Loucy (cell line): ENCODE measurements at regions not wholly inside any gene's neighbourhood (a gene's known extent, or its start where the extent isn't known, plus 50 kb on each side); places are given as distances from the start of the nearest gene placed in this dataset.

Experiments
- H2AFZ ChIP-seq: fragments of 200-600 bp; sonication (generic); 2 replicates; pipeline ENCODE4 v1.6.0; 2016; ENCODE audit warnings: antibody characterized with exemption, mild to moderate bottlenecking, low read length, moderate library complexity
- H3F3A ChIP-seq: fragments of 200-600 bp; 2 replicates; pipeline ENCODE4 v1.6.0; 2016; ENCODE audit warnings: antibody characterized with exemption, low read depth, mild to moderate bottlenecking
- H3K27me3 ChIP-seq: fragments of 200-600 bp; sonication (generic); 2 replicates; pipeline ENCODE4 v1.6.1; 2014; ENCODE audit warnings: low read length, mild to moderate bottlenecking; ENCODE audit not compliant: insufficient read depth, poor library complexity, severe bottlenecking
- H3K36me3 ChIP-seq: fragments of 200-600 bp; sonication (generic); 2 replicates; pipeline ENCODE4 v1.6.1; 2016; ENCODE audit warnings: low read length; ENCODE audit not compliant: insufficient read depth
- H3K4me1 ChIP-seq: fragments of 200-600 bp; sonication (generic); 2 replicates; pipeline ENCODE4 v1.5.1; 2014; ENCODE audit warnings: low read length, mild to moderate bottlenecking; ENCODE audit not compliant: insufficient read depth, poor library complexity, severe bottlenecking
- H3K4me2 ChIP-seq: fragments of 200-600 bp; sonication (generic); 2 replicates; pipeline ENCODE4 v1.6.0; 2014; ENCODE audit warnings: antibody characterized with exemption, low read length, low read depth, mild to moderate bottlenecking; ENCODE audit not compliant: poor library complexity, severe bottlenecking
- H3K4me3 ChIP-seq: fragments of 200-600 bp; sonication (generic); 2 replicates; pipeline ENCODE4 v1.5.1; 2014; ENCODE audit warnings: low read length, mild to moderate bottlenecking, mixed read lengths; ENCODE audit not compliant: poor library complexity, severe bottlenecking
- H3K79me2 ChIP-seq: fragments of 200-600 bp; sonication (generic); 2 replicates; pipeline ENCODE4 v1.6.1; 2014; ENCODE audit warnings: low read length; ENCODE audit not compliant: insufficient read depth
- H3K9ac ChIP-seq: fragments of 200-600 bp; sonication (generic); 2 replicates; pipeline ENCODE4 v1.6.0; 2014; ENCODE audit warnings: mild to moderate bottlenecking, low read depth, low read length, moderate library complexity; ENCODE audit not compliant: poor library complexity, severe bottlenecking
- H3K9me2 ChIP-seq: fragments of 200-600 bp; sonication (generic); replicated peaks from 2 replicates; pipeline ENCODE4 v1.6.1; 2016; ENCODE audit warnings: low read depth, low read length, mixed read lengths
- H3K9me3 ChIP-seq: fragments of 200-600 bp; sonication (generic); 2 replicates; pipeline ENCODE4 v1.6.1; 2014; ENCODE audit warnings: mild to moderate bottlenecking, antibody characterized with exemption, low read length, low read depth; ENCODE audit not compliant: insufficient read depth
- H4K20me1 ChIP-seq: fragments of 200-600 bp; sonication (generic); 2 replicates; pipeline ENCODE4 v1.6.0; 2014; ENCODE audit warnings: antibody characterized with exemption, low read length, mild to moderate bottlenecking; ENCODE audit not compliant: insufficient read depth, poor library complexity, severe bottlenecking
- CTCF ChIP-seq: fragments of 200-600 bp; sonication (generic); conservative IDR thresholded peaks from 2 replicates; pipeline ENCODE4 v1.5.1; 2014; ENCODE audit warnings: mild to moderate bottlenecking, antibody characterized with exemption, low read length
- EZH2phosphoT487 ChIP-seq: fragments of 200-600 bp; IDR thresholded peaks from 2 replicates; pipeline ENCODE4 v1.6.1; 2018; ENCODE audit warnings: antibody characterized with exemption, mild to moderate bottlenecking, moderate library complexity, borderline replicate concordance

GRCh38 chr5:18712936-18713485, 1078.8 kb downstream of the TAF11L14 start:
- H3K9me3 ChIP-seq: no peaks in the 10 kb centered on the region
- H3K27me3 ChIP-seq: no peaks in the 10 kb centered on the region
- H4K20me1 ChIP-seq: no peaks in the 10 kb centered on the region
- H3F3A ChIP-seq: no peaks in the 10 kb centered on the region
- TF ChIP-seq EZH2phosphoT487 (no peak), CTCF (no peak)
- no peak overlapping the region for H3K4me2 ChIP-seq
- H3K4me3 ChIP-seq: no peak overlapping the region
- no peaks in the 10 kb centered on the region for H3K79me2 ChIP-seq
- H3K9ac ChIP-seq: no peak overlapping the region
- no peaks in the 10 kb centered on the region for H3K9me2 ChIP-seq
- no peaks in the 10 kb centered on the region for H3K36me3 ChIP-seq
- no peaks in the 10 kb centered on the region for H3K4me1 ChIP-seq
- H2AFZ ChIP-seq: no peak overlapping the region

- Histone ChIP-seq H3K4me2 (no peak overlapping the region), H3K9me2 (no peaks in the 10 kb centered on the region), H3F3A (no peaks in the 10 kb centered on the region), H3K4me1 (no peaks in the 10 kb centered on the region), H3K36me3 (no peaks in the 10 kb centered on the region), H3K9ac (no peak overlapping the region), H3K27me3 (no peaks in the 10 kb centered on the region), H4K20me1 (no peaks in the 10 kb centered on the region), H3K9me3 (no peaks in the 10 kb centered on the region), H3K4me3 (no peak overlapping the region), H3K79me2 (no peaks in the 10 kb centered on the region), H2AFZ (no peak overlapping the region)
- no peak for TF ChIP-seq EZH2phosphoT487
- no peak for TF ChIP-seq CTCF
Observed at GRCh38 chr5:18720002-18720401, 1085.7 kb downstream of the TAF11L14 start.

- no peaks in the 10 kb centered on the region for H3F3A ChIP-seq
- no peaks in the 10 kb centered on the region for H3K4me1 ChIP-seq
- no peaks in the 10 kb centered on the region for H3K9me3 ChIP-seq
- no peaks in the 10 kb centered on the region for H3K79me2 ChIP-seq
- no peak for TF ChIP-seq EZH2phosphoT487
- TF ChIP-seq CTCF: no peak
- H3K9ac ChIP-seq: no peak overlapping the region
- no peak overlapping the region for H3K4me2 ChIP-seq
- H4K20me1 ChIP-seq: no peaks in the 10 kb centered on the region
- H3K27me3 ChIP-seq: no peaks in the 10 kb centered on the region
- no peak overlapping the region for H3K4me3 ChIP-seq
- no peaks in the 10 kb centered on the region for H3K9me2 ChIP-seq
- H3K36me3 ChIP-seq: 0 out of 2 replicates have a peak, but pooled peaks cover 3% of the 10 kb centered on the region
- no peak overlapping the region for H2AFZ ChIP-seq
Observed at GRCh38 chr5:18732556-18733479, 1098.6 kb downstream of the TAF11L14 start.
